GM21381 (cell line): ENCODE measurements at regions not wholly inside any gene's neighbourhood (a gene's known extent, or its start where the extent isn't known, plus 50 kb on each side); places are given as distances from the start of the nearest gene placed in this dataset.
"Not testable (repeated sequence)": the region's sequence is repeated elsewhere in the genome, so short reads cannot be mapped to it uniquely, and the experiment has no call there.

Source experiments
- ATAC-seq: cut with Tn5 transposase; IDR thresholded peaks from one replicate; pipeline ENCODE4 v1.9.1; 2021; ENCODE audit warnings: mild to moderate bottlenecking, moderate library complexity; ENCODE audit not compliant: unreplicated experiment

- not testable (repeated sequence) for ATAC-seq
Observed at GRCh38 chr10:46740368-46740767, 161.4 kb downstream of the SYT15 start.

GRCh38 chr10:46749003-46749402, 162.2 kb upstream of the PTPN20 start:
- not testable (repeated sequence) for ATAC-seq

GRCh38 chr10:46749470-46749869, 161.8 kb upstream of the PTPN20 start:
- peak; percentile 62 for ATAC-seq

- not testable (repeated sequence) for ATAC-seq
Observed at GRCh38 chr10:46753763-46754162, 157.5 kb upstream of the PTPN20 start.

- peak; percentile 91 for ATAC-seq
Observed at GRCh38 chr10:46761471-46761870, 149.8 kb upstream of the PTPN20 start.

- not testable (repeated sequence) for ATAC-seq
Observed at GRCh38 chr10:46768515-46769291, 142.5 kb upstream of the PTPN20 start.

GRCh38 chr10:46773178-46773896, 137.9 kb upstream of the PTPN20 start:
- ATAC-seq = not testable (repeated sequence)

GRCh38 chr10:46773897-46774236, 137.4 kb upstream of the PTPN20 start:
- ATAC-seq = not testable (repeated sequence)

GRCh38 chr10:46774366-46774765, 136.9 kb upstream of the PTPN20 start:
- not testable (repeated sequence) for ATAC-seq

GRCh38 chr10:46774945-46775667, 136.1 kb upstream of the PTPN20 start:
- ATAC-seq = not testable (repeated sequence)

- ATAC-seq = not testable (repeated sequence)
Observed at GRCh38 chr10:46775668-46776059, 135.6 kb upstream of the PTPN20 start.

- not testable (repeated sequence) for ATAC-seq
Observed at GRCh38 chr10:46779571-46779970, 131.7 kb upstream of the PTPN20 start.

- ATAC-seq = not testable (repeated sequence)
Observed at GRCh38 chr10:46780164-46780563, 131.1 kb upstream of the PTPN20 start.

GRCh38 chr10:46781001-46781400, 130.2 kb upstream of the PTPN20 start:
- not testable (repeated sequence) for ATAC-seq

GRCh38 chr10:46782001-46782874, 129.0 kb upstream of the PTPN20 start:
- not testable (repeated sequence) for ATAC-seq

GRCh38 chr10:46784665-46785064, 126.6 kb upstream of the PTPN20 start:
- not testable (repeated sequence) for ATAC-seq

GRCh38 chr10:46786125-46786517, 125.1 kb upstream of the PTPN20 start:
- ATAC-seq = not testable (repeated sequence)

GRCh38 chr10:46786518-46787320, 124.5 kb upstream of the PTPN20 start:
- ATAC-seq = peak; percentile 77

- ATAC-seq = no peak
Observed at GRCh38 chr10:46787321-46787615, 124.0 kb upstream of the PTPN20 start.
